ENCODE measurements at regions not wholly inside any gene's neighbourhood (a gene's known extent, or its start where the extent isn't known, plus 50 kb on each side); places are given as distances from the start of the nearest gene placed in this dataset.

DNA sequence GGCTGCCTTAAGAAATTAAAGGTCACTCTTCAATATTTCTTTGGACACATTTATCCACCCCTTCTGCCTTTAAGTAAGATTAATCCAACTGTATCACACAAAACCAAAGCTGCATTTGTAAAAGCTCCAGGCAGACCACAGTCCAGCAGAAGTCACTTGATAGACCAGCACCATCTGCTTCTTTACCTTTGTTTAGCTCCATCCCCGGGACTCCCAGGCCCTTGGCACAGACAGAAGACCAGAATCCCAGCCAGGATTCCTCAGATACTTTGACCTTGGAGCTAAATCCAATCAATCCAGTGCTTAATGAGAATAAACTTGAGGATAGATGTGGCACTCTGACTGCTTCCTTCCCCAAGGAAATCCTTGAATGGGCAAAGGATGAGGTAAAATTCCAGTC lies 333.1 kb upstream of the RASGEF1B start:
- Histone ChIP-seq H3K9me3 (ENCODE audit: control insufficient read depth, insufficient read depth, low read depth, low read length) (no peaks in the 10 kb centered on the region), H3K27me3 (ENCODE audit: control insufficient read depth, insufficient read depth, low read length) (no peaks in the 10 kb centered on the region), H3K4me3 (ENCODE audit: low read depth in 2 of 2, low read length in 2 of 2) (no peak overlapping the region), H3K4me1 (ENCODE audit: control insufficient read depth, insufficient read depth, low read length) (no peaks in the 10 kb centered on the region), H3K36me3 (ENCODE audit: control insufficient read depth, insufficient read depth, low read length) (no peaks in the 10 kb centered on the region), H3K27ac (ENCODE audit: low read length) (no peak overlapping the region)
- no TSS peak for BruUV-seq (replicated peaks)
- intact Hi-C loops (cut with micrococcal nuclease; ENCODE audit: unreplicated experiment) (no loop called here), in situ Hi-C loops (cut with HindIII; ENCODE audit: low pct_unique_long_range_greater_than_20kb, low sequenced_read_pairs) (no loop called here)
- ATAC-seq = no peak
- POLR2A ChIA-PET = no interaction called here
- TF ChIP-seq TCF7L2 (IDR thresholded peaks at IDR 0.05; ENCODE audit: low read depth, low read length) = no peak
- TF ChIP-seq, protein P1, sequence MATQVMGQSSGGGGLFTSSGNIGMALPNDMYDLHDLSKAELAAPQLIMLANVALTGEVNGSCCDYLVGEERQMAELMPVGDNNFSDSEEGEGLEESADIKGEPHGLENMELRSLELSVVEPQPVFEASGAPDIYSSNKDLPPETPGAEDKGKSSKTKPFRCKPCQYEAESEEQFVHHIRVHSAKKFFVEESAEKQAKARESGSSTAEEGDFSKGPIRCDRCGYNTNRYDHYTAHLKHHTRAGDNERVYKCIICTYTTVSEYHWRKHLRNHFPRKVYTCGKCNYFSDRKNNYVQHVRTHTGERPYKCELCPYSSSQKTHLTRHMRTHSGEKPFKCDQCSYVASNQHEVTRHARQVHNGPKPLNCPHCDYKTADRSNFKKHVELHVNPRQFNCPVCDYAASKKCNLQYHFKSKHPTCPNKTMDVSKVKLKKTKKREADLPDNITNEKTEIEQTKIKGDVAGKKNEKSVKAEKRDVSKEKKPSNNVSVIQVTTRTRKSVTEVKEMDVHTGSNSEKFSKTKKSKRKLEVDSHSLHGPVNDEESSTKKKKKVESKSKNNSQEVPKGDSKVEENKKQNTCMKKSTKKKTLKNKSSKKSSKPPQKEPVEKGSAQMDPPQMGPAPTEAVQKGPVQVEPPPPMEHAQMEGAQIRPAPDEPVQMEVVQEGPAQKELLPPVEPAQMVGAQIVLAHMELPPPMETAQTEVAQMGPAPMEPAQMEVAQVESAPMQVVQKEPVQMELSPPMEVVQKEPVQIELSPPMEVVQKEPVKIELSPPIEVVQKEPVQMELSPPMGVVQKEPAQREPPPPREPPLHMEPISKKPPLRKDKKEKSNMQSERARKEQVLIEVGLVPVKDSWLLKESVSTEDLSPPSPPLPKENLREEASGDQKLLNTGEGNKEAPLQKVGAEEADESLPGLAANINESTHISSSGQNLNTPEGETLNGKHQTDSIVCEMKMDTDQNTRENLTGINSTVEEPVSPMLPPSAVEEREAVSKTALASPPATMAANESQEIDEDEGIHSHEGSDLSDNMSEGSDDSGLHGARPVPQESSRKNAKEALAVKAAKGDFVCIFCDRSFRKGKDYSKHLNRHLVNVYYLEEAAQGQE (IDR thresholded peaks at IDR 0.05; ENCODE audit: insufficient read depth in 1 of 2, low read depth in 2 of 2, low read length in 1 of 2) = no peak
- no peak for TF ChIP-seq SIN3A (IDR thresholded peaks at IDR 0.05; ENCODE audit: borderline replicate concordance, insufficient read depth, low read depth, low read length)
- CTCF ChIA-PET = no interaction called here
- DNase-seq (ENCODE audit: low read depth, low spot score) = no peak

DNA sequence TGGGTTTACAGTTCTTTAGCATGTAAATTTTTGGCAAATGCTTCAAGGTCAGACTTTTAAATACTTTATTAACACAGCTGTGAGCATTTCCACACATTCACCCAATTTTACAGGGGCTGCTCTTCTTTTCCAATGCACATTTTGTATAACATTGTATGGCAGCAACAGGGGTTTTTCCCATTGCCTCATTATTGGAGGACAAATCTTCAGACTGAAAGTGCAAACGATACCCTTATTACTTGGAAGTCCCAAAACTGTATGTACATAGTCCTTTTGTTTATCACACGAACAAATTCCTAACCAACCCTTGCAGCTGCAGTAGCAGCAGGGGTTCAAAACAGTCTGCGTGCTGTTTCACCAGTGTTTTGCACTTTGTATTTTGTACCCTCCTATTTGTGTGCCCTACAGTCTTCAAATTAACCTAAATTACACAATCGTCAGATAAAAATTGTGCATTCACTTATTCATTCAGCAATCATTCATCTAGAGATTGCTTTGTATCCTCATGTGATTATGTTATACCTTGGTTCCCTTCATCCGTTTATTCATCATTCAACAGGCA lies 330.7 kb upstream of the RASGEF1B start:
- Histone ChIP-seq H3K4me3 (ENCODE audit: low read depth in 2 of 2, low read length in 2 of 2) (no peak overlapping the region), H3K27me3 (ENCODE audit: control insufficient read depth, insufficient read depth, low read length) (no peaks in the 10 kb centered on the region), H3K36me3 (ENCODE audit: control insufficient read depth, insufficient read depth, low read length) (no peaks in the 10 kb centered on the region), H3K9me3 (ENCODE audit: control insufficient read depth, insufficient read depth, low read depth, low read length) (no peaks in the 10 kb centered on the region), H3K27ac (ENCODE audit: low read length) (no peak overlapping the region), H3K4me1 (ENCODE audit: control insufficient read depth, insufficient read depth, low read length) (no peaks in the 10 kb centered on the region)
- no peak for ATAC-seq
- BruUV-seq (replicated peaks) = no TSS peak
- POLR2A ChIA-PET = no interaction called here
- intact Hi-C loops (cut with micrococcal nuclease; ENCODE audit: unreplicated experiment) = no loop called here
- in situ Hi-C loops (cut with HindIII; ENCODE audit: low pct_unique_long_range_greater_than_20kb, low sequenced_read_pairs) = no loop called here
- no peak for DNase-seq (ENCODE audit: low read depth, low spot score)
- CTCF ChIA-PET = no interaction called here
- TF ChIP-seq, protein P1 (IDR thresholded peaks at IDR 0.05; ENCODE audit: insufficient read depth in 1 of 2, low read depth in 2 of 2, low read length in 1 of 2) = no peak
- TF ChIP-seq TCF7L2 (IDR thresholded peaks at IDR 0.05; ENCODE audit: low read depth, low read length) (no peak), POLR2AphosphoS5 (IDR thresholded peaks at IDR 0.05; ENCODE audit: low read depth, low read length) (no peak), SIN3A (IDR thresholded peaks at IDR 0.05; ENCODE audit: borderline replicate concordance, insufficient read depth, low read depth, low read length) (no peak)
- TF ChIP-seq, protein P2, sequence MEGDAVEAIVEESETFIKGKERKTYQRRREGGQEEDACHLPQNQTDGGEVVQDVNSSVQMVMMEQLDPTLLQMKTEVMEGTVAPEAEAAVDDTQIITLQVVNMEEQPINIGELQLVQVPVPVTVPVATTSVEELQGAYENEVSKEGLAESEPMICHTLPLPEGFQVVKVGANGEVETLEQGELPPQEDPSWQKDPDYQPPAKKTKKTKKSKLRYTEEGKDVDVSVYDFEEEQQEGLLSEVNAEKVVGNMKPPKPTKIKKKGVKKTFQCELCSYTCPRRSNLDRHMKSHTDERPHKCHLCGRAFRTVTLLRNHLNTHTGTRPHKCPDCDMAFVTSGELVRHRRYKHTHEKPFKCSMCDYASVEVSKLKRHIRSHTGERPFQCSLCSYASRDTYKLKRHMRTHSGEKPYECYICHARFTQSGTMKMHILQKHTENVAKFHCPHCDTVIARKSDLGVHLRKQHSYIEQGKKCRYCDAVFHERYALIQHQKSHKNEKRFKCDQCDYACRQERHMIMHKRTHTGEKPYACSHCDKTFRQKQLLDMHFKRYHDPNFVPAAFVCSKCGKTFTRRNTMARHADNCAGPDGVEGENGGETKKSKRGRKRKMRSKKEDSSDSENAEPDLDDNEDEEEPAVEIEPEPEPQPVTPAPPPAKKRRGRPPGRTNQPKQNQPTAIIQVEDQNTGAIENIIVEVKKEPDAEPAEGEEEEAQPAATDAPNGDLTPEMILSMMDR (IDR thresholded peaks at IDR 0.05) = no peak

Data from Panc1 (cell line).